ENCODE measurements at regions not wholly inside any gene's neighbourhood (a gene's known extent, or its start where the extent isn't known, plus 50 kb on each side); places are given as distances from the start of the nearest gene placed in this dataset.
A peak's percentile ranks its signal among the peaks of the same experiment; 100 is the strongest.

GRCh38 chr21:14690886-14691285 is 144.8 kb upstream of the SAMSN1 start:
- no peak overlapping the region for H3K27ac Mint-ChIP-seq
- Histone ChIP-seq H4K8ac (replicated peaks; ENCODE audit: insufficient read length, low read depth, low read length) (no peak overlapping the region), H3K18ac (ENCODE audit: insufficient read length, low read depth, low read length) (no peak overlapping the region), H3K27ac (ENCODE audit: insufficient read length, low read depth, low read length) (no peak overlapping the region), H2BK120ac (ENCODE audit: low read depth, low read length, poor library complexity, severe bottlenecking) (no peak overlapping the region), H3K23me2 (ENCODE audit: insufficient read length, low read depth, low read length, poor library complexity, severe bottlenecking) (no peaks in the 10 kb centered on the region), H4K91ac (ENCODE audit: insufficient read length, low read depth, low read length) (no peak overlapping the region), H3K9me3 (ENCODE audit: control insufficient read depth, low read depth, low read length) (no peaks in the 10 kb centered on the region), H3K4me2 (ENCODE audit: insufficient read depth, insufficient read length, low read length) (no peak overlapping the region), H3K23ac (ENCODE audit: insufficient read length, low read depth, low read length) (no peak overlapping the region), H2BK20ac (ENCODE audit: low read depth, low read length, poor library complexity, severe bottlenecking) (no peak overlapping the region), H3K4ac (ENCODE audit: low read depth, low read length) (no peak overlapping the region), H3K79me2 (ENCODE audit: insufficient read depth, low read length) (no peaks in the 10 kb centered on the region), H3K56ac (ENCODE audit: insufficient read length, low read depth, low read length) (no peak overlapping the region), H2BK5ac (ENCODE audit: insufficient read length, low read length) (no peak overlapping the region), H3K14ac (ENCODE audit: insufficient read depth, low read length) (no peak overlapping the region), H2BK12ac (ENCODE audit: insufficient read length, low read depth, low read length) (peak overlapping the region; percentile 30), H4K20me1 (ENCODE audit: control insufficient read depth, insufficient read depth, insufficient read length) (no peaks in the 10 kb centered on the region), H4K5ac (ENCODE audit: insufficient read length, low read depth, low read length) (no peak overlapping the region), H2BK15ac (ENCODE audit: low read depth, low read length) (no peak overlapping the region), H2AFZ (ENCODE audit: low read length) (no peak overlapping the region), H3K27me3 (ENCODE audit: insufficient read depth, low read length) (no peaks in the 10 kb centered on the region), H3K9ac (ENCODE audit: extremely low read depth, insufficient read length, low read length) (no peak overlapping the region), H3K4me1 (ENCODE audit: insufficient read depth, low read length) (no peaks in the 10 kb centered on the region), H3K79me1 (ENCODE audit: insufficient read depth, low read depth, low read length, poor library complexity, severe bottlenecking) (no peaks in the 10 kb centered on the region), H2AK5ac (ENCODE audit: insufficient read length, low read length) (no peak overlapping the region), H3T11ph (ENCODE audit: low read length) (no peak overlapping the region)
- TF ChIP-seq CTCF (conservative IDR thresholded peaks at IDR 0.05) = no peak
- no peaks in the 10 kb centered on the region for H3K27me3 Mint-ChIP-seq (ENCODE audit: low read depth)
- DNase-seq = no peak
- no CpG with 5 or more reads among the region's 2 CpGs for WGBS (ENCODE audit: extremely low coverage, insufficient read length, low lambda C conversion rate)
- H3K36me3 Mint-ChIP-seq (ENCODE audit: insufficient read depth in 1 of 3, low read depth in 3 of 3) = peaks cover 0 to 6% (median 5%) of the 10 kb centered on the region in 3 experiments; a peak in 3 of 7 replicates
- H3K4me1 Mint-ChIP-seq = peaks cover 17 to 18% of the 10 kb centered on the region in 2 experiments
- H3K9me3 Mint-ChIP-seq = peaks cover 0 to 5% of the 10 kb centered on the region in 2 experiments; a peak in 1 of 5 replicates
- no peak overlapping the region for H3K4me3 Mint-ChIP-seq

Data from H9 (cell line).